ENCODE measurements at regions not wholly inside any gene's neighbourhood (a gene's known extent, or its start where the extent isn't known, plus 50 kb on each side); places are given as distances from the start of the nearest gene placed in this dataset.

DNA sequence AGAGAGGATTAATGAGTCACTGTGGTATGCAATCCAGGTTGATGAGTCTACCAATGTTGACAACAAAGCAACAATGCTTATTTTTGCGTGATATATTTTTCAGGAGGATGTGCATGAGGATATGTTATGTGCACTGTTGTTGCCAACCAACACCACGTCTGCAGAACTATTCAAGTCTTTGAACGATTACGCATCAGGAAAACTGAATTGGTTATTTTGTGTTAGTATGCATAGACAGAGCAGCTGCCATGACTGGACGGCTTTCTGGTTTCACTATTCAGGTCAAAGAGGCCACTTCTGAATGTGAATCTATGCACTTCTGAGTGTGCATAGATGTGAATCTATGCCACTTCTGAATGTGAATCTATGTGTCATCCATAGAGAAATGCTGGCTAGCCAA is 134.0 kb upstream of the GRIK2 start:
- TF ChIP-seq, protein P1, sequence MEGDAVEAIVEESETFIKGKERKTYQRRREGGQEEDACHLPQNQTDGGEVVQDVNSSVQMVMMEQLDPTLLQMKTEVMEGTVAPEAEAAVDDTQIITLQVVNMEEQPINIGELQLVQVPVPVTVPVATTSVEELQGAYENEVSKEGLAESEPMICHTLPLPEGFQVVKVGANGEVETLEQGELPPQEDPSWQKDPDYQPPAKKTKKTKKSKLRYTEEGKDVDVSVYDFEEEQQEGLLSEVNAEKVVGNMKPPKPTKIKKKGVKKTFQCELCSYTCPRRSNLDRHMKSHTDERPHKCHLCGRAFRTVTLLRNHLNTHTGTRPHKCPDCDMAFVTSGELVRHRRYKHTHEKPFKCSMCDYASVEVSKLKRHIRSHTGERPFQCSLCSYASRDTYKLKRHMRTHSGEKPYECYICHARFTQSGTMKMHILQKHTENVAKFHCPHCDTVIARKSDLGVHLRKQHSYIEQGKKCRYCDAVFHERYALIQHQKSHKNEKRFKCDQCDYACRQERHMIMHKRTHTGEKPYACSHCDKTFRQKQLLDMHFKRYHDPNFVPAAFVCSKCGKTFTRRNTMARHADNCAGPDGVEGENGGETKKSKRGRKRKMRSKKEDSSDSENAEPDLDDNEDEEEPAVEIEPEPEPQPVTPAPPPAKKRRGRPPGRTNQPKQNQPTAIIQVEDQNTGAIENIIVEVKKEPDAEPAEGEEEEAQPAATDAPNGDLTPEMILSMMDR (IDR thresholded peaks at IDR 0.05): no peak
- no peak for TF ChIP-seq EZH2 (IDR thresholded peaks at IDR 0.05; ENCODE audit: borderline replicate concordance, insufficient read depth, low read depth, low read length, poor library complexity, severe bottlenecking)

All from B cell (primary cell).